ENCODE measurements at regions not wholly inside any gene's neighbourhood (a gene's known extent, or its start where the extent isn't known, plus 50 kb on each side); places are given as distances from the start of the nearest gene placed in this dataset.
"Not testable (repeated sequence)": the region's sequence is repeated elsewhere in the genome, so short reads cannot be mapped to it uniquely, and the experiment has no call there.

DNA sequence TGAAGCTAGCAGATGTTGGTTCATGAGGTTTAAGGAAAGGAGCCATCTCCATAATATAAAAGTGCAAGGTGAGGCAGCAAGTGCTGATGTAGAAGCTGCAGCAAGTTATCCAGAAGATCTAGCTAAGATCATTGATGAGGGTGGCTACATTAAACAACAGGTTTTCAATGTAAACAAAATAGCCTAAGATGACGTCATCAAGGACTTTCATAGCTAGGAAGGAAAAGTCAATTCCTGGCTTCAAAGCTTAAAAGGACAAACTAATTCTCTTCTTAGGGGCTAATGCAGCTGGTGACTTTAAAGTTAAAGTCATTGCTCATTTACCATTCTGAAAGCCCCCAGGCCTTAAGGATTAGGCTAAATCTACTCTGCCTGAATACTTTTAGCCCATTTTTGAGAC, 141.9 kb downstream of the MID1IP1 start:
- no peak for DNase-seq

DNA sequence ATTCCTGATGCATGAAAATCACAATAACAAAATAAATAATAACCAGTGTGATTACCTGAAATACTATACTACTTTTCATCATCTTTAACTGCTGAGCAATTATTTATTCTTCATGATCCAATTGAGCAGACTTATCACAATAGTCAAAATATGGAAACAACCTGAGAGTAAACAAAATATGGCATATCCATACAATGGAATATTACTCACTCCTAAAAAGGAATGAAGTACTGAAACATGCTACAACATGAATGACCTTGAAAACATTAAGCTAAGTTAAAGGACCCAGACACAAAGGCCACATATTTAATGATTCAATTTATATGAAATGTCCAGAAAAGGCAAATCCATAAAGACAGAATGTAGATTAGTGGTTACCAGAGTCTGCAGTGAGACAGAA, 146.8 kb downstream of the MID1IP1 start:
- DNase-seq: no peak

DNA sequence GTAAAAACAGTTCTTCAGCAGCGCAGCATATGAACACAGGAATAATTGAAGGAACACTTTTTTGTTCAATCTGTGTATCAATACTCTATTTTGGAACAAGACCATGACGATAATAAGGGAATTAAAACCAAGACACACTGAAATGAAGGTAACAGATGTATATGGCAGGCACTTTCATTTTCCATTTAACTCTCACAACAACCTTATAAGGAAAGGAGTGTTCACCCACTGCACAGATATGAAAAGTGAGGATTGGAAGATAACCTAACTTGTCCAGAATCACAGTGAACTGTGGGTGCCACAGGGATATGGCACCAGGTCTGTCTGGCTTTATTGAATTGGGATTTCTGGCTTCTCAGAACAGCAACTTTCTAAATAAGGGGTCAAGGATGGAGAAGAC, 153.3 kb downstream of the MID1IP1 start:
- no peak for DNase-seq

DNA sequence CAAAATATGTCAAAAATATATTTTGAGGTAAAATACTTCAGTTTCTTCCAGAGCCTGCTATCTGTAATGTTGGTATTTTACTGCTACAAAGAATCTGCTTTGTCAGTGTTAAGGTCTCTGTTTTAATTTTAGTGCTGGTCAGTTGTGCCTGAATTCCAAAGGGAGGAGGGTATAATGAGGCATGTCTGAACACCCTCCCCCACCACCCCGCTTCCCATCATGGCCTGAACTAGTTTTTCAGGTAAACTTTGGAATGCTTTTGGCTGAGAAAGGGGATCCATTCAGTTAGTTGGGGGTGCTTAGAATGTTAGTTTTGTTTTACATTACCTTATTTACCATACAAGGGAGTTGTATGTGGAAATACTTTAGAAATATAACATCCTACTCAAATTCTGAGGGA, 158.5 kb downstream of the MID1IP1 start:
- no peak for DNase-seq

DNA sequence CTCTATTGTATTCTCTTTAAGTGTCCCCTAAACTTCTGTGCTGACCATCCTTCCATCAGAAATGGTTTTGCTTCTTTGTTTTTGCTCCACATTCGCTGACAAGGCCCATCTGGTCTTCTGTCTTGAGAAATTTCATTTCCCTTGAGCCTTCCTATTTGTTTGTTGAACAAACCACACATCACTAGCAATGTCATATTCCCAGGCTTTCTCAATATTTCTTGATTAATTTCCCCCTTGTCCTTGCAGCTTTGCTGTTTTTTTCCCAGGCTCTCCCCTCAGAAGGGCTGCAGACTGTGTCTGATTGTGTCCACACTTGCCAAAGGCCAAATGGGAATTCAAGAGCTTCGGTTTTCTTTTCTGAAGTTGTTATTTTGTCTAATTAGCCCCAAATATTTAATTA, 158.9 kb downstream of the MID1IP1 start:
- no peak for DNase-seq

DNA sequence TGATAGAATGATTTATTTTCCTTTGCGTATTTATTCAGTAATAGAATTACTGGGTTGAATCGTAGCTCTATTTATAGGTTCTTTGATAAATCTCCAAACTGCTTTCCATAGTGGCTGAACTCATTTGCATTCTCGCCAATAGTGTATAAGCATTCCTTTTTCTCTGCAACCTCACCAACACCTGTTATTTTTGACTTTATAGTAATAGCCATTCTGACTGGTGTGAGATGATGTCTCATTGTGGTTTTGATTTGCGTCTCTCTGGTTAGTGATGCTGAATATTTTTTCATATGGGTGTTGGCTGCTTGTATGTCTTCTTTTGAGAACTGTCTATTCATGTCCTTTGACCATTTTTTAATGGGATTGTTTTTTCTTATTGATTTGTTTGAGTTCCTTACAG, 160.7 kb downstream of the MID1IP1 start:
- no peak for DNase-seq

DNA sequence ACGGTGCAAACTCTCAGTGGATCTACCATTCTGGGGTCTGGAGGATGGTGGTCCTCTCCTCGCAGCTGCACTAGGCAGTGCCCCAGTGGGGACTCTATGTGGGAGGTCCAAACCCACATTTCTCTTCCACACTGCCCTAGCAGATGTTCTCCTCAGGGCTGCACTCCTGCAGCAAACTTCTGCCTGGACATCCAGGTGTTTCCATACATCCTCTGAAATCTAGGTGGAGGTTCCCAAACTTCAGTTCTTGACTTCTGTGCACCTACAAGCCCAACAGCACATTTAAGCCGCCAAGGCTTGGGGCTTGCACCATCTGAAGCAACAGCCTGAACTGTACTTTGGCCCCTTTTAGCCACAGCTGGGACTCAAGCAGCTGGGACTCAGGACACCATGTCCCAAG, 162.0 kb downstream of the MID1IP1 start:
- DNase-seq: not testable (repeated sequence)

DNA sequence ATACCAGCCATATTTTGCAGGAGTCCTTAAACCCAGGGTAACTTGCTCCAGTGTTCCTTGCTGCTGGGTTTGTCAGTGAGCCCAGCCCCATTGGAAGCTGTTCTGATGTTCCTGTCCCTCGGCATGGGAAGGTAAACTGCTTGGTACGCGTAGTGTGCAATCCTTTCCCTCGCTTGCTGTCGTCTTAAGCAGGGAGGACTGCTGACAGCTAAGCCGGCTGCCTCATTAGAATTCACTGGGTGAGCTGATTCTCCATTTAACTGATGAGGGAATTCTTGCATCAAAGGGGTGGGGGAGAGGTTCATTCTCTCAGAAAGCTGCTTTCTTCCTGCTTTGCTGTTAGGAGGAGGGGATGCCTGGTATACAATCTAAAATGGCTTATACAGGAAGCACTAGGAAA, 164.6 kb downstream of the MID1IP1 start:
- DNase-seq: no peak

DNA sequence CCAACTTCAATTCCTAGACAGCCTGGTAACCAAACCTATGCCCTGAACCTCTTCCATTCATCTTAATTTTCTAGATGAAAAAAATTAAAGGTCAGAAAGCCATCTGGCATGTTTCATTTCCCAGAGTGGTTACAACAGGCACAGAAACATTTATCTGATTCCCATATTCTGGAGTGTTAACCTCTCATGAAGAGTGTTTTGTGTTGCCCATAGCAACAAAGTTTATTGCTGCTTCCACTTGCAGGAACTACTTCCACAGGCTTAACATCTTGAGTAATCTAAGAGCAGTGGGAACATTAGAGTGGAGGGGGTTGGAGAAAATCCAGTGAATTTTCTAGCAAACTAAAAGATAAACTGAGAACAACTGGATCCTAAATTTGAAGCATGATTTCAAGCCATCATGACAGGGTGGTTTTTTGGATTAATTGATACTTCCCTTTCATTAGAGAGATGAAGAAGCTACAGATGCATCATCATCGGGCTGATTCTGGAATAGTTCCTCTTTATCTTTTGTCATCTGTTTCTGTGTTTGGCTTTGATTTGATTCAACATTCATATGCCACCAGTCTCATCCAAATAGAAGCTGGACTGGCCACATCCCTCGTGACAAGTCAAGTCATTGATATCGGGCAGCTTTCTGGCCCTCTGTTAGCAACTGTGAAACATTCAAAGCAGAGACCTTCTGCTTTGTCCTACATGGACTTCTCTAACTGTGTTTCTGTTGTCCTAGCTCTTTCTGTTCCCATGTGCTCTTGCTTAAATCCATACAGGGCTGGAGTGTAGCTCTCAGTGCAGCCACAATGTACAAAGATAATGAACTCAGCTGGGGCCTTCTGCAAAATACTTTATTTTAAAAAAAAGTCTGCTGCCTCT, 167.3 kb downstream of the MID1IP1 start:
- no peak for DNase-seq

DNA sequence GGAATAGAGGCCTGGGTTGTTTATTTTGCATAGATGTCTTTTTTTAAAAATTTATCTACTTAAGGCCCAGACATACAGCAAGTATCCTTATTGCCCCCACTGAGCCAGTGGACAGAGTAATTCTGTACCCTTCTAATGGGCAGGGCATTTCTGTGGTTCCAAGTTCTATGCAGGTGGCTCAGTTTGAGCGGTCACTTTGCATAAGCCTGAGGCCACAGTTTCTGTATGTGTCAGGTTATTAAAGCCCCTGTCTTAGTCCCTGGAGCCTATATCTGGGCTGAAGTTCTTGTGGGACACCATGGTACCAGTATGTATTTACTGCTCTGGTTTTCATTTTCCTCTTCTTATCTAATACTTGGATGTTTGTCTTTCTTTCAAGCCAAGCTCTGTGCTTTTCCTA, 168.8 kb downstream of the MID1IP1 start:
- DNase-seq: no peak

DNA sequence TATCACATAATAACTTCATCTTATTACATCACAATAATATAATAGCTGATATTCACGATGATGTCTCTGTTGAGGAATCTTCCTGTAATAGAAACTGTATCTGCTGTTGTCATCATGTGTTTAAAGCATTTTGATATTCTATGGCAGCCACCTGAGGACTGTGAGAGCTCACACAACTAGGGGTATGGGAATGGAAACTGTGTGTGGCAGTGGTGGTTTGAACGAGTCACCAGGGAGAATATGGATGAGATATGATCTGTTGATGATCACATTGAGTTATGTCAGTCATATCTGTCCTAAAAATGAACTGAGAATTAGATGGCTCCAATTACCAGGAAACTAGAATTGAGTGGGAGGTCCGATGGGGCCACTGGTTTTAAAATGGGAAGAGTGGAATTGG, 169.6 kb downstream of the MID1IP1 start:
- DNase-seq: no peak

DNA sequence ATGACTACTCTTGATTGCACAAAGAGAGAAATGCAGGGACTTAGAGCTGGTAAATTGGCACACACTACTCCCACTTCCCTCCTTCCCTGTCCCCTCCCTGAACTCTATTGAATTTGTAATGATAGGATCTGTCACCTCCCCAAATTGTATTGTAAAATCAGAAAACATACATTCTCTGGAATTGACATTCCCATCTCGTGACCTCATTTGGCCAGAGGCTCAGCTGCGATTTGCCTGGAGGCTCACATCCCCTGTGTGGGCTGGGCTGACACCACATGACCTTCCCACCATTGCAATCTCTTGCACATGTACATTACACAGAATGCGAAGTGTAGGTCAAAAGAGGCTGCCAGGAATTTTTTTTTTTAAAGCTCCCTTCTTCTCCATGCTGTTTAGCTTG, 172.1 kb downstream of the MID1IP1 start:
- no peak for DNase-seq

DNA sequence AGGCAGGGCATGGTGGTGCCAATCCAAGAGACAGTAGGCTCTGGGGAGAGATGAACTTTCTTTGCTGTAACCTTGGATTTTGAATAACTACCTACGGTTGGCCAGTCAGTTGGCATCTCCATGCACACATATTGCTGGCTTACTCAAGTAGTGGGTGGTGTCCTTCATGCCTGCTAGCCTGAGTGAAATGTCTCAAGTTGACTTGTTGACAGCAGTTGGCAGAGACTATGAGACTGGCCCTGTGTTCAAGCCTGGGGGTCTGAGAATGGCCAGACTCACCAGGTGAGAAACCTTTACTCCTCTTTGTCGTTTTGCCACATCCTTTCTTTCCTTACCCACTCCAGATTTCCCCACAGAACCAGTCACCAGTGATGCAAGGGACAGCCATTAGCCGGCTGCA, 173.3 kb downstream of the MID1IP1 start:
- no peak for DNase-seq

DNA sequence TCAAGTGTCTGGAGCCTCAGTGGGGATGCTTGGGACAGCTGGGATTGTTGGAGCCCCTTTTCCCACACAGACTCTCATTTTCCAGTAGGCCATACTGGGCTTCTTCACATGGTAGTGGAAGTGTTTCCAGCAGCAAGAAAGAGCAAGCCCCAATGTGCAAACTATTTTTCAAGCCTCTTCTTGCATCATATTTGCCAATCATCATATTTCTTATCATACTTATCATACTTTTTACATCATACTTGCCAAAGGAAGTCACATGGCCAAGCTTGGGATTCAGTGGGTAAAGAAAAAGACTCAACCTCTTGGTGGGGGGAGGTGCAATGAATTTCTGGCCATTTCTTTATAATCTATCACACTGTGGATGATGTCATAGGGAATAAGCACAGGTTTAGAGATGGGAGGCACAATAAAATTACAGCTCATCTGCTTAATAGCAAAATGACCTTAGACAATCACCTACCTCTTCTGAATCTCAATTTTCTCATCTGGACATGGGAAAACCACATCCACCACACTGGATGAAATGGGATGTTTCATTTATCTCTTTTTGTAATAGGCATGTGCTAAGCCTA, 174.2 kb downstream of the MID1IP1 start:
- no peak for DNase-seq

DNA sequence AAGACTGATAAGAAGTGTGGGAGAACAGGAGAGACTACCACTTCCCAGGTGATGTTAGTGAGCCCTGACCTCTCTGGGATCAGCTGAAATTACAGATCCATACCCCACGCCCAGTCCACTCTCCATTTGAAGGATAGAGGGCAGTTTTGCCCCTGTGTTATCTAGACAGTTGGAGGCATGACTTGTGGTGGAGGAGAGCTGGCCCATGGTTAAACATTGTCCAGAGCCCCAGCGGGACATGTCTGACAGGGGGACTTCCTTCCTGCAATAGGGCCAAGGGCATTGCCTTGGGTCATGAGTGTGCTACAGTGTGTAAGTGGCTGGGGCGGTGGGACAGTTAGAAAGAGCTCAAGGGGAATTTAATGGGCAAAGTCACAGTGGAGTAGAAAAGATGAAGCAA, 181.1 kb downstream of the MID1IP1 start:
- DNase-seq: no peak

DNA sequence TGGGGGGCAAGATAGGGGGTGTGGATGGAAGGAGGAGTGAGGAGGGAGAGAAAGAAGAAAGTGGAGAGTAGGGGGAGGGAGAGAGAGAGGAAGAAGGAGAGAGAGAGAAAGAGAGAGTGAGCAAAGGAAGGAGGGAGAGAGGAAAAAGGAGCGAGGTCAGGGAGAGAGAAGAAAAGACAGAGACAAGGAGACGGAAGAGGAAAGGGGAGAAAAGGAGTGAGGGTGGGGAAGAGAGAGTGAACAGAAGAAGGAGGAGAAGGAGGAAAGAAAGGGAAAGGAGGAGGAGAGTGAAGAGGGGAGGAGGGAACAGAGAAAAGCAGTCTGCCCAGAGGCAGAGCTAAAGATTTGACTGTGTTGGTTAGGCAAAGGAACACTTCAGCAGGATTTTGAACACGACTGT, 181.6 kb downstream of the MID1IP1 start:
- DNase-seq: no peak

DNA sequence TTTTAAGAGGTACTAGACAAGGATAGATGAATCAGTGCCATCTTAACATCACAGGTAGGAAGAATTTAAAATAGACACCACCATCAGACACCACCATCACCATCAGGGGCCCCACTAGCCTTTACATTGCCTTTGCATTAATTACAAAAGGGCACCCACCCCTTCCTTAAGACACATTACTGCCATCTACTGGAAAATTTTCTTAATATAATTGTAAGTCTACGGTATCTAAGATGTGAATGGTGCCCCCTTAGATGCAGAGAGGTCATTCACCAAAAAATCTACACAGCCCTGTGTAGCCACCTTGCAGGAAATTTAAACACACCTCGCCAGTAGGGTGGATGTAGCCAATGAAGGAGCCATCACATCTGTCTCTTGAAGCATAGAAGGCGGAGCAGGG, 184.1 kb downstream of the MID1IP1 start:
- DNase-seq: peak; percentile 37 to 50

DNA sequence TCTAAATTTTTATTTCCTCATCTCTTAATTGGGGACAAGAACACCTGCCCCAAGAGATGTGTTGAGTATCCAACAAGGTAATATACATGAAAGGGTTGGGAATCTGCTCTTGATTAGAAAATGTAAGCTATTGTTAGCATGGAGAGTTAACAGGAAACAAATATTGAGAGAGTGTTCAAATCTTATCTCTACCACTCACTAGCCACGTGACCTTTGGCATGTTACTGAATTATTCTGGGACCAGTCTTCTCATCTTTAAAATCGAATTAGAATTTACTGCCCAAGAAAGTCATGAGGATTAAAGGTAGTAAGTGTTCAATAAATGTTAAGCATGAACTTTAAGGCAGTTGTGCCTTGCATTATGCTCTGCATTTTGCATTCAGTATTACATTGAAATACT, 184.7 kb downstream of the MID1IP1 start:
- DNase-seq: no peak

DNA sequence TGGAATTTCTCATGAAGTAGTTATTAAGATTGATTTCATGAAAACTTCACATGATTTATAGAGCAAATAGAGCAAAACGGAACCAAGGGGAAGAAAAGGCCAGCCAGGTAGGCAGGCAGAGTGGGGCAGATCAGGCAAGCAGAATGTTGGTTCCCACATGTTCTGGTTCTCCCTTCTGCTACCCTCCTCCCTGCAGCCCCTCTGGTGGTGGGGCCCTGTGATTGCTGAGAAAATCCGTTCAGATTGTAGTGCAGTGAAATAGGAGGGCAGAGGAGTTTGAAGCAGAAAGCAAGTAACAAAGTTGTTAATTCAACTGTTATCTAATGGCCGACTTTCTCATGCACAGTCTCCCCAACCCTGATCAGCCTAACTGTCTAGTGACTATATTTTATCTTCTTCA, 185.3 kb downstream of the MID1IP1 start:
- DNase-seq: no peak

DNA sequence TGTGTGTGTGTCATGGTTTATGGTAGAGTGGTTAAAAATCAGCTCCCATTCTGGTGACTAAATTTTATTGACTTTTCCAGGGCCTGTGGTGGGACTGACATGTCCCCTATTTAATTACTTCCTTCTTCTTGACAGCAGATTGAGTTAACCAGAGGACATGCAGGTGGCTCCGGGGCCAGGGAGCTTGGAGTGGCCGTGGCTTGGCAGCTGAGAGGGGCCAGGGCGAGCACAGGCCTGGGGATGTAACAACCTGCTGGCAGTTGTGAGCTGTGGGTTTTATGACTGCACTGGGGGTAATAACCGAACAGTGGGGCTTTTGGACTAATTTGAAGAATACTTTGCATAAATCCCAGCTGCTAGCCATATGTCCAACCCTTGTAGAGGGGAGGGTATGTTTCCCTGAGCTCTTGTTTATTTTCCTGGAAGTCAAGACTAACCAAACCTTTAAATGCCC, 186.0 kb downstream of the MID1IP1 start:
- no peak for DNase-seq

DNA sequence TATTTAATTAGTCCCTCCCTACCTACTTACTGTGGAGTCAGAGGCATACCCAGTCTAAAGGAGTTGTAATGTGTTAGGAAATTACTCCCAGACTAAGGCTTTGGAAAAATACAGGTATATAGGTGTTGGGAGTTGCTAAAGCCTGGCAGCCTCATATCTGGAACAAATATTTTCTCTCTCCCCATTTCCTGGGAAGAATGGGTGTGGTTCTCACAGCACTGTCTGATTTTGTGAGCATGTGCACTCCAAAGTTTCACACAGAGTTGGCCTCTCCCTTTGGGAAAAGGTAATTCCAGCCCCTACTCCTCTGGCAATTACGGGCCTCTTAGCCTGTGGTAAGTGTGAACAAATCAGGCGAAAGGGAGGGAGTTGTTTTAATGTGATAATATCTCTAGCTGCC, 187.0 kb downstream of the MID1IP1 start:
- no peak for DNase-seq

DNA sequence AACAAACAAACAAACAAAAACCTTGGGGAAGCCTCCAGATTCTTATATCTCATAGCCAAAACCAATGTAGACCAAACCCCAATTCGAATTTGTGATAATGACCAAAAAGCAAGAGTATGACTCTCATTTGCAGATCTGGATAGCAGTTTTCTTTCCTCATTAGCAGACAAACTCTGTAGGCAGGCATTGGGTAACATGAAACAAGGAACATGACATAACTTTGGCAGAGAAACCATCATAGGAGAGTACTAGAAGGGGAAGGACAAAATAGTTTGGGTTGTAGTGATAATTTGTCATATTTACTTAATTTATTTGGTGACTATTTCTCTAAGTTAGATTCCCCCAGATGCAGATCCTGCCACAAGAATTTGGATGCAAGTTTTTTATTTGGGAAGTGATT, 187.8 kb downstream of the MID1IP1 start:
- DNase-seq: peak; percentile 39 to 44

DNA sequence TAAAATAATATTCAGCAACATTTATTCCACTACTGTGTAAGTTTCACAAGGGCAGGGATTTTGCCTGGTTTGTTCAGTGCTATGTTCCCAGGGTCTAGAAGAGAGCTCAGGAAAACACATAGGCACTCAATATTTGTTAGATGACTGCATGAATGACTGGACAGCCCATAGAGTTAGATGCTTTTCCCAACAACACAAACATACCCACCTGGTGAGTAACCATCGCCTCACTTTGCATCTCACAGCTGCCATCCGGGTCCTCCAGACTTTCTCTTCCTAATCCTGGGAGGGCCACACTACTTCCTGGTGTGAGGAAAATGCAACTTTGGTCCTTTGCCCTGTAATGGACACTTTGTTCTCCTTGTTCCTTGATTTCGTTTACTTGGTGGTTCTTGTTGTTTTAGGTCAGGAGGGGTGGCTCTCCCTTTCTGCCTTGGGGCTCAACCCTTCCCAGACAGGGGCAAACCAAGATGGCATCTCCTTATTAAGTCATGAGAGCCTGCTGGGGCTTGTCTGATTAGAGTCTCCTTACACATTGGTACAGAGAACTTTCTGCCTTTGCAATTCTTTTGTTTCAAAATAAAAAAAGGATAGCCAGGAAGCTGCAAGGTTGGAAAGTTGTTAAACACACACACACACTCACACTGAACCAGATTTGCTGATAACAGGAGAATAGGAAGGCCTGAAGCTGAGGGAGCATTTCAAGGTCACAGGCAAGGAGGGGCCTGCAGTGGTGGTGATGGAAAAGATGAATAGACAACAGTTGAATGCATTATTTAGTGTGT, 190.6 kb downstream of the MID1IP1 start:
- DNase-seq: no peak

Data from AML-193 (cell line).